ENCODE measurements at regions not wholly inside any gene's neighbourhood (a gene's known extent, or its start where the extent isn't known, plus 50 kb on each side); places are given as distances from the start of the nearest gene placed in this dataset.

DNA sequence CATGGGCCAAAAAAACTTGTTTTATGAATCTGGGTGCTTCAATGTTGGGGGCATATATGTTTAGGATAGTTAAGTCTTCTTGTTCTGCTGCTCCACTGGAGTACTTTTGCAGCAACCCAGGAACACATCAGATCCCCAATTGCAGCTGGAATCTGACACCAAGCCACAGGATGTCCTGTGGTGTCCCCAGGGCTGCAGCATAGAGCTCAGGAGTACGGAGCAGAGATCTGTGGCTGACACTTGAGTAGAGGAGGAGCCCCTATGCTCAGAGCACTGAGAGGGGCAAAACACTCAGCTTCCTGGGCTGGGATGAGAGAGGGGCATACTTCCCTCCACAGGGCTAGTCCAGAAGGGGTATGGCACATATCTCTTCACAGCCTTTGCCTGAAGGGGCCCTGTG, 138.9 kb upstream of the ERBB4 start:
- no peak overlapping the region for H3K4me3 Mint-ChIP-seq (ENCODE audit: unreplicated experiment)
- no peak overlapping the region for H3K27ac Mint-ChIP-seq (ENCODE audit: unreplicated experiment)
- Histone ChIP-seq H3K27me3 (replicated peaks; ENCODE audit: control insufficient read depth, insufficient read depth, low read length) (no peaks in the 10 kb centered on the region), H3K36me3 (ENCODE audit: control insufficient read depth, insufficient read depth, low read length) (no peaks in the 10 kb centered on the region), H3K4me1 (no peaks in the 10 kb centered on the region), H3K9me3 (no peaks in the 10 kb centered on the region), H3K4me3 (ENCODE audit: low read depth, low read length) (no peak overlapping the region)
- BruUV-seq (replicated peaks): no TSS peak
- no peaks in the 10 kb centered on the region for H3K9me3 Mint-ChIP-seq (ENCODE audit: unreplicated experiment)
- H3K36me3 Mint-ChIP-seq (ENCODE audit: insufficient read depth, unreplicated experiment): no peaks in the 10 kb centered on the region
- H3K4me1 Mint-ChIP-seq (ENCODE audit: low read depth, unreplicated experiment): no peaks in the 10 kb centered on the region
- ChIA-PET CTCF (no interaction called here), POLR2A (no interaction called here)
- intact Hi-C loops (cut with micrococcal nuclease; ENCODE audit: unreplicated experiment): no loop called here
- DNase-seq: no peak
- peaks cover 10% of the 10 kb centered on the region for H3K27me3 Mint-ChIP-seq (ENCODE audit: insufficient read depth, unreplicated experiment)
- no peak for TF ChIP-seq CTCF (IDR thresholded peaks at IDR 0.05; ENCODE audit: insufficient read depth in 1 of 2, low read depth in 1 of 2, low read length in 1 of 2, severe bottlenecking in 1 of 2, unreplicated experiment in 1 of 2)

GRCh38 chr2:212672186-212672585, 133.6 kb upstream of the ERBB4 start:
- no peak for DNase-seq
- intact Hi-C loops (cut with micrococcal nuclease; ENCODE audit: unreplicated experiment): no loop called here
- no TSS peak for BruUV-seq (replicated peaks)
- no peaks in the 10 kb centered on the region for H3K4me1 ChIP-seq
- ChIA-PET POLR2A (no interaction called here), CTCF (no interaction called here)
- Mint-ChIP-seq H3K27me3 (ENCODE audit: insufficient read depth, unreplicated experiment) (peaks cover 5% of the 10 kb centered on the region), H3K9me3 (ENCODE audit: unreplicated experiment) (no peaks in the 10 kb centered on the region), H3K4me1 (ENCODE audit: low read depth, unreplicated experiment) (no peaks in the 10 kb centered on the region), H3K27ac (ENCODE audit: unreplicated experiment) (no peak overlapping the region), H3K4me3 (ENCODE audit: unreplicated experiment) (no peak overlapping the region), H3K36me3 (ENCODE audit: insufficient read depth, unreplicated experiment) (no peaks in the 10 kb centered on the region)
- H3K36me3 ChIP-seq (ENCODE audit: control insufficient read depth, insufficient read depth, low read length): no peaks in the 10 kb centered on the region
- no peaks in the 10 kb centered on the region for H3K27me3 ChIP-seq (replicated peaks; ENCODE audit: control insufficient read depth, insufficient read depth, low read length)
- TF ChIP-seq CTCF (IDR thresholded peaks at IDR 0.05; ENCODE audit: insufficient read depth in 1 of 2, low read depth in 1 of 2, low read length in 1 of 2, severe bottlenecking in 1 of 2, unreplicated experiment in 1 of 2): no peak
- H3K9me3 ChIP-seq: no peaks in the 10 kb centered on the region
- no peak overlapping the region for H3K4me3 ChIP-seq (ENCODE audit: low read depth, low read length)

- Mint-ChIP-seq H3K4me1 (ENCODE audit: low read depth, unreplicated experiment) (no peaks in the 10 kb centered on the region), H3K27ac (ENCODE audit: unreplicated experiment) (no peak overlapping the region), H3K27me3 (ENCODE audit: insufficient read depth, unreplicated experiment) (no peaks in the 10 kb centered on the region), H3K9me3 (ENCODE audit: unreplicated experiment) (no peaks in the 10 kb centered on the region), H3K4me3 (ENCODE audit: unreplicated experiment) (no peak overlapping the region), H3K36me3 (ENCODE audit: insufficient read depth, unreplicated experiment) (no peaks in the 10 kb centered on the region)
- ChIA-PET POLR2A (no interaction called here), CTCF (no interaction called here)
- Histone ChIP-seq H3K36me3 (ENCODE audit: control insufficient read depth, insufficient read depth, low read length) (no peaks in the 10 kb centered on the region), H3K9me3 (no peaks in the 10 kb centered on the region), H3K4me1 (no peaks in the 10 kb centered on the region), H3K27me3 (replicated peaks; ENCODE audit: control insufficient read depth, insufficient read depth, low read length) (no peaks in the 10 kb centered on the region), H3K4me3 (ENCODE audit: low read depth, low read length) (no peak overlapping the region)
- BruUV-seq (replicated peaks): no TSS peak
- DNase-seq: no peak
- intact Hi-C loops (cut with micrococcal nuclease; ENCODE audit: unreplicated experiment): no loop called here
- no peak for TF ChIP-seq CTCF (IDR thresholded peaks at IDR 0.05; ENCODE audit: insufficient read depth in 1 of 2, low read depth in 1 of 2, low read length in 1 of 2, severe bottlenecking in 1 of 2, unreplicated experiment in 1 of 2)
These were observed 131.2 kb upstream of the ERBB4 start for GRCh38 chr2:212669761-212670160.

Measured in Caco-2 (cell line).